H1 (cell line): ENCODE measurements at regions not wholly inside any gene's neighbourhood (a gene's known extent, or its start where the extent isn't known, plus 50 kb on each side); places are given as distances from the start of the nearest gene placed in this dataset.
"Not testable (repeated sequence)": the region's sequence is repeated elsewhere in the genome, so short reads cannot be mapped to it uniquely, and the experiment has no call there.

Source experiments
- CTCF ChIA-PET: fragments of 300-600 bp; sonication (Branson Sonifier 250); formaldehyde crosslinking; loops from one replicate; lab custom pipeline; 2021; ENCODE audit not compliant: partially characterized antibody; lab: Charles Lee
- POLR2A ChIA-PET: fragments of 300-600 bp; sonication (Branson Sonifier 250); formaldehyde crosslinking; loops from one replicate; lab custom pipeline; 2021; ENCODE audit warnings: inconsistent platforms; ENCODE audit not compliant: partially characterized antibody; lab: Charles Lee
- DNase-seq, 2 experiments: peaks; one replicate each; pipeline versions ENCODE4 v3.0.0 to v3.0.0-alpha.2; 2010 to 2022; ENCODE audit warnings: low spot score in 2 of 2, low read depth in 1 of 2, mixed read lengths in 1 of 2
- FAIRE-seq: peaks from 2 replicates; lab custom pipeline; 2011; peaks lifted over from hg19 to GRCh38; lab: Jason Lieb, UNC
- H2AFZ ChIP-seq: 2 replicates; pipeline ENCODE4 v1.8.1; 2012; ENCODE audit warnings: low read length, inconsistent platforms
- H2AK5ac ChIP-seq: 2 replicates; pipeline ENCODE4 v1.6.1; 2013; ENCODE audit warnings: low read depth, low read length
- H2BK120ac ChIP-seq: replicated peaks from 2 replicates; pipeline ENCODE3; 2013; ENCODE audit warnings: low read depth, low read length, inconsistent platforms
- H2BK12ac ChIP-seq: 2 replicates; pipeline ENCODE4 v1.6.1; 2013; ENCODE audit warnings: low read depth, low read length
- H2BK15ac ChIP-seq: 2 replicates; pipeline ENCODE4 v1.6.1; 2013; ENCODE audit warnings: low read length
- H2BK20ac ChIP-seq: 2 replicates; pipeline ENCODE4 v1.6.1; 2013; ENCODE audit warnings: low read length
- H2BK5ac ChIP-seq: 2 replicates; pipeline ENCODE4 v1.6.1; 2013; ENCODE audit warnings: low read depth, low read length
- H3K14ac ChIP-seq: 2 replicates; pipeline ENCODE4 v1.6.1; 2013; ENCODE audit warnings: inconsistent platforms; ENCODE audit not compliant: insufficient read length
- H3K18ac ChIP-seq: 2 replicates; pipeline ENCODE4 v1.6.1; 2013; ENCODE audit warnings: low read length; ENCODE audit errors: extremely low read depth
- H3K23ac ChIP-seq: 2 replicates; pipeline ENCODE4 v1.6.1; 2013; ENCODE audit warnings: inconsistent platforms; ENCODE audit not compliant: insufficient read length
- H3K23me2 ChIP-seq: 2 replicates; pipeline ENCODE4 v1.6.1; 2013; ENCODE audit warnings: low read depth, low read length
- H3K27ac ChIP-seq: 2 replicates; pipeline ENCODE4 v1.6.1; 2011; ENCODE audit warnings: low read depth, low read length, inconsistent platforms
- H3K27me3 ChIP-seq, 4 experiments: replicated peaks in 1 of 4; 1 replicate in 1 of 4; 2 replicates in 3 of 4; pipeline versions ENCODE4 v1.6.1 to v1.8.1; 2011 to 2013; ENCODE audit warnings: low read length in 3 of 4, mild to moderate bottlenecking in 3 of 4, inconsistent platforms in 2 of 4, mixed read lengths in 2 of 4, moderate library complexity in 1 of 4; ENCODE audit not compliant: control insufficient read depth in 3 of 4, insufficient read depth in 3 of 4; ENCODE audit errors: extremely low read depth in 1 of 4
- H3K36me3 ChIP-seq, 4 experiments: 2 replicates each; pipeline versions ENCODE4 v1.6.1 to v1.8.1; 2011 to 2013; ENCODE audit warnings: mild to moderate bottlenecking in 4 of 4, low read length in 3 of 4, moderate library complexity in 2 of 4, control low read depth in 1 of 4, inconsistent platforms in 1 of 4; ENCODE audit not compliant: insufficient read depth in 4 of 4, control insufficient read depth in 2 of 4
- H3K4ac ChIP-seq: replicated peaks from 2 replicates; pipeline ENCODE3; 2013; ENCODE audit warnings: low read length, low read depth, mixed read lengths, inconsistent platforms; ENCODE audit not compliant: insufficient read length
- H3K4me1 ChIP-seq, 4 experiments: replicated peaks in 1 of 4; 1 replicate in 1 of 4; 2 replicates in 3 of 4; pipeline versions ENCODE4 v1.6.1 to v1.8.1; 2011 to 2013; ENCODE audit warnings: low read length in 3 of 4, inconsistent platforms in 2 of 4, mixed read lengths in 1 of 4; ENCODE audit not compliant: insufficient read depth in 4 of 4, control insufficient read depth in 3 of 4
- H3K4me2 ChIP-seq, 2 experiments: 2 replicates each; pipeline versions ENCODE4 v1.6.1 to v1.8.1; 2011 to 2013; ENCODE audit warnings: low read depth in 2 of 2, low read length in 2 of 2, control low read depth in 1 of 2, inconsistent platforms in 1 of 2, mild to moderate bottlenecking in 1 of 2; ENCODE audit not compliant: insufficient read depth in 1 of 2
- H3K4me3 ChIP-seq, 4 experiments: fragments of 200-600, 300-600 bp in 1 of 4; sonication (generic), shearing (Covaris generic), sonication (Bioruptor Twin) in 1 of 4; 2 replicates each; pipeline versions ENCODE4 v1.5.1 to v1.8.1; 2011 to 2016; ENCODE audit warnings: low read length in 4 of 4, low read depth in 3 of 4, control low read depth in 2 of 4, inconsistent platforms in 2 of 4, mild to moderate bottlenecking in 2 of 4, mixed read lengths in 1 of 4, moderate library complexity in 1 of 4; ENCODE audit not compliant: insufficient read depth in 2 of 4; ENCODE audit errors: extremely low read depth in 1 of 4
- H3K56ac ChIP-seq: replicated peaks from 2 replicates; pipeline ENCODE3; 2013; ENCODE audit warnings: low read depth, mild to moderate bottlenecking, mixed read lengths, low read length, inconsistent platforms; ENCODE audit not compliant: insufficient read length
- H3K79me1 ChIP-seq: 2 replicates; pipeline ENCODE4 v1.6.1; 2013; ENCODE audit warnings: low read depth, low read length, control low read depth
- H3K79me2 ChIP-seq, 2 experiments: 2 replicates each; pipeline versions ENCODE4 v1.6.1 to v1.8.1; 2012 to 2013; ENCODE audit warnings: low read length in 2 of 2, mild to moderate bottlenecking in 2 of 2, inconsistent platforms in 1 of 2; ENCODE audit not compliant: insufficient read depth in 2 of 2, control insufficient read depth in 1 of 2
- H3K9ac ChIP-seq, 4 experiments: replicated peaks in 1 of 4; 1 replicate in 1 of 4; 2 replicates in 3 of 4; pipeline versions ENCODE4 v1.6.1 to v1.8.1; 2011 to 2013; ENCODE audit warnings: low read depth in 3 of 4, low read length in 3 of 4, control low read depth in 2 of 4, mild to moderate bottlenecking in 2 of 4, moderate library complexity in 2 of 4, inconsistent platforms in 1 of 4; ENCODE audit errors: extremely low read depth in 1 of 4
- H3K9me3 ChIP-seq, 2 experiments: 2 replicates each; pipeline versions ENCODE4 v1.6.1 to v1.8.1; 2012 to 2013; ENCODE audit warnings: mild to moderate bottlenecking in 2 of 2, moderate library complexity in 2 of 2, control low read depth in 1 of 2, inconsistent platforms in 1 of 2, low read depth in 1 of 2, low read length in 1 of 2, mixed read lengths in 1 of 2; ENCODE audit not compliant: insufficient read depth in 2 of 2
- H4K20me1 ChIP-seq, 2 experiments: replicated peaks in 1 of 2; 2 replicates each; pipeline versions ENCODE3 to v1.8.1; 2011 to 2013; ENCODE audit warnings: inconsistent platforms in 2 of 2, low read length in 2 of 2, mild to moderate bottlenecking in 1 of 2; ENCODE audit not compliant: insufficient read depth in 2 of 2, control insufficient read depth in 1 of 2
- H4K5ac ChIP-seq: 2 replicates; pipeline ENCODE4 v1.6.1; 2013; ENCODE audit warnings: low read length, low read depth, mixed read lengths, inconsistent platforms; ENCODE audit not compliant: insufficient read length
- H4K8ac ChIP-seq: 2 replicates; pipeline ENCODE4 v1.8.0; 2013; ENCODE audit warnings: mild to moderate bottlenecking, moderate library complexity, low read length, inconsistent platforms; ENCODE audit not compliant: insufficient read depth; ENCODE audit errors: extremely low read depth
- H4K91ac ChIP-seq: replicated peaks from 2 replicates; pipeline ENCODE3; 2013; ENCODE audit warnings: low read length, mixed read lengths, inconsistent platforms; ENCODE audit not compliant: insufficient read length
- WGBS, 2 experiments: shearing (Covaris generic) in 1 of 2; methylation state at CpG; one replicate each; pipeline versions ENCODE4 v1.1.6 to v1.1.7; 2013 to 2015; ENCODE audit warnings: low lambda C conversion rate in 2 of 2, mixed read lengths in 2 of 2, inconsistent platforms in 1 of 2, low coverage in 1 of 2, missing lambda C conversion rate in 1 of 2; ENCODE audit not compliant: insufficient replicate concordance in 2 of 2, insufficient coverage in 1 of 2, insufficient read length in 1 of 2; ENCODE audit errors: extremely low coverage in 1 of 2, missing lambda C conversion rate in 1 of 2; 5-methylcytosine and 5-hydroxymethylcytosine counted together

DNA sequence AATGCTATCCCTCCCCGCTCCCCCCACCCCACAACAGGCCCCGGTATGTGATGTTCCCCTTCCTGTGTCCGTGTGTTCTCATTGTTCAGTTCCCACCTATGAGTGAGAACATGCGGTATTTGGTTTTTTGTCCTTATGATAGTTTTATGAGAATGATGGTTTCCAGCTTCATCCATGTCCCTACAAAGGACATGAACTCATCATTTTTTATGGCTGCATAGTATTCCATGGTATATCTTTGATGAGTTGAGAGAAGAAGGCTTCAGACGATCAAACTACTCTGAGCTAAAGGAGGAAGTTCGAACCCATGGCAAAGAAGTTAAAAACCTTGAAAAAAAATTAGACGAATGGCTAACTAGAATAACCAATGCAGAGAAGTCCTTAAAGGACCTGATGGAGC, 116.2 kb downstream of the SYF2 start:
- CTCF ChIA-PET = interaction anchor here (0.9 to 6.5 kb wide), 8 partner anchors 9 to 89 kb away, joined by 3 to 50 read pairs (median 6); no protein-coding TSS in a partner anchor
- H3K4me3 ChIP-seq, POLR2A ChIA-PET, H2AFZ ChIP-seq, H3K23ac ChIP-seq, H2BK120ac ChIP-seq, H2BK15ac ChIP-seq, H3K23me2 ChIP-seq, FAIRE-seq, DNase-seq, H2BK12ac ChIP-seq, H3K27ac ChIP-seq, H4K20me1 ChIP-seq, H3K4ac ChIP-seq, H3K9me3 ChIP-seq, H3K79me1 ChIP-seq, H4K91ac ChIP-seq, H4K8ac ChIP-seq, H2AK5ac ChIP-seq, H4K5ac ChIP-seq, H3K79me2 ChIP-seq, H3K27me3 ChIP-seq, H3K9ac ChIP-seq, H3K36me3 ChIP-seq, H2BK20ac ChIP-seq, H2BK5ac ChIP-seq, H3K4me1 ChIP-seq, H3K4me2 ChIP-seq, H3K14ac ChIP-seq, H3K56ac ChIP-seq, H3K18ac ChIP-seq: not testable (repeated sequence)
- WGBS, 2 experiments = 88% methylated on average over 3 of the region's 7 CpGs; no CpG with 5 or more reads in 1 of the 2 experiments
